Left lobe of liver (tissue), 2 donors: ENCODE measurements at regions not wholly inside any gene's neighbourhood (a gene's known extent, or its start where the extent isn't known, plus 50 kb on each side); places are given as distances from the start of the nearest gene placed in this dataset.

Source experiments
- ATAC-seq: fragments of 200-7000 bp; cut with Tn5 transposase; one replicate; pipeline ENCODE4 v1.9.1; 2020; ENCODE audit warnings: mild to moderate bottlenecking, moderate library complexity
- DNase-seq: peaks from one replicate; pipeline ENCODE4 v3.0.0-alpha.2; 2020; ENCODE audit warnings: low spot score
- donor health status: DM: no; HTN: no; CAD: no; lungs with moderate emphysema.
- donor health status: DM: no; HTN: yes; CAD: no.

- ATAC-seq (no peak), DNase-seq (no peak)
Observed at GRCh38 chr10:6781133-6781770, 201.2 kb upstream of the PRKCQ start.

- no peak for DNase-seq
- no peak for ATAC-seq
Observed at GRCh38 chr10:6780008-6780677, 200.1 kb upstream of the PRKCQ start.

- DNase-seq (no peak), ATAC-seq (no peak)
Observed at GRCh38 chr10:6778992-6779701, 199.1 kb upstream of the PRKCQ start.

- DNase-seq (no peak), ATAC-seq (no peak)
Observed at GRCh38 chr10:6776170-6776569, 196.1 kb upstream of the PRKCQ start.

GRCh38 chr10:6774406-6774805 lies 194.3 kb upstream of the PRKCQ start:
- ATAC-seq (no peak), DNase-seq (no peak)

- ATAC-seq (no peak), DNase-seq (no peak)
Observed at GRCh38 chr10:6771331-6771730, 191.3 kb upstream of the PRKCQ start.

- DNase-seq (no peak), ATAC-seq (no peak)
Observed at GRCh38 chr10:6770846-6771245, 190.8 kb upstream of the PRKCQ start.

- ATAC-seq (no peak), DNase-seq (no peak)
Observed at GRCh38 chr10:6769704-6770417, 189.8 kb upstream of the PRKCQ start.

GRCh38 chr10:6766131-6766801 lies 186.2 kb upstream of the PRKCQ start:
- DNase-seq: no peak
- no peak for ATAC-seq

GRCh38 chr10:6763423-6763822 lies 183.3 kb upstream of the PRKCQ start:
- no peak for ATAC-seq

GRCh38 chr10:6763001-6763400 lies 182.9 kb upstream of the PRKCQ start:
- DNase-seq (no peak), ATAC-seq (no peak)

More at GRCh38 chr10:6763423-6763822, 183.3 kb upstream of the PRKCQ start:
- no peak for DNase-seq

GRCh38 chr10:6759961-6760360 lies 179.9 kb upstream of the PRKCQ start:
- ATAC-seq (no peak), DNase-seq (no peak)

GRCh38 chr10:6757158-6757557 lies 177.1 kb upstream of the PRKCQ start:
- no peak for DNase-seq

GRCh38 chr10:6756716-6757115 lies 176.6 kb upstream of the PRKCQ start:
- ATAC-seq (no peak), DNase-seq (no peak)

More at GRCh38 chr10:6757158-6757557, 177.1 kb upstream of the PRKCQ start:
- ATAC-seq: no peak

GRCh38 chr10:6755781-6756460 lies 175.8 kb upstream of the PRKCQ start:
- no peak for ATAC-seq
- no peak for DNase-seq

GRCh38 chr10:6753644-6754043 lies 173.6 kb upstream of the PRKCQ start:
- DNase-seq: no peak
- no peak for ATAC-seq

GRCh38 chr10:6751363-6751762 lies 171.3 kb upstream of the PRKCQ start:
- ATAC-seq (no peak), DNase-seq (no peak)

GRCh38 chr10:6748981-6749635 lies 169.0 kb upstream of the PRKCQ start:
- DNase-seq (no peak), ATAC-seq (no peak)

- ATAC-seq (no peak), DNase-seq (no peak)
Observed at GRCh38 chr10:6748029-6748428, 168.0 kb upstream of the PRKCQ start.

GRCh38 chr10:6746782-6747181 lies 166.7 kb upstream of the PRKCQ start:
- DNase-seq: no peak
- ATAC-seq: no peak
